ENCODE measurements at regions not wholly inside any gene's neighbourhood (a gene's known extent, or its start where the extent isn't known, plus 50 kb on each side); places are given as distances from the start of the nearest gene placed in this dataset.
"Not testable (repeated sequence)": the region's sequence is repeated elsewhere in the genome, so short reads cannot be mapped to it uniquely, and the experiment has no call there.

- TF ChIP-seq JUN (IDR thresholded peaks at IDR 0.05); CTCF (IDR thresholded peaks at IDR 0.05); MAX (IDR thresholded peaks at IDR 0.05); MAZ (IDR thresholded peaks at IDR 0.05; ENCODE audit: borderline replicate concordance, low read depth, low read length); POLR2A (IDR thresholded peaks at IDR 0.05; ENCODE audit: low read length): not testable (repeated sequence)
Measured at GRCh38 chr9:64468943-64469342, 816.1 kb downstream of the FOXD4L5 start.

Data from A549 (cell line).